Liver (tissue), 8 donors: ENCODE measurements at regions not wholly inside any gene's neighbourhood (a gene's known extent, or its start where the extent isn't known, plus 50 kb on each side); places are given as distances from the start of the nearest gene placed in this dataset.

Experiments used
- DNase-seq: peaks from one replicate; pipeline ENCODE4 v3.0.0-alpha.2; 2017; ENCODE audit warnings: low spot score
- H3K27ac ChIP-seq, 2 donors: one replicate each; pipeline ENCODE4 v1.7.0; 2013; ENCODE audit warnings: inconsistent platforms in 2 of 2, low read length in 2 of 2, control low read depth in 1 of 2, low read depth in 1 of 2, mild to moderate bottlenecking in 1 of 2
- H3K27me3 ChIP-seq, 4 donors: one replicate each; pipeline versions ENCODE4 v1.6.1 to v1.7.0; 2013; ENCODE audit warnings: low read length in 3 of 4, inconsistent platforms in 1 of 4, mild to moderate bottlenecking in 1 of 4, moderate library complexity in 1 of 4; ENCODE audit not compliant: control insufficient read depth in 4 of 4, insufficient read depth in 4 of 4
- H3K36me3 ChIP-seq, 4 donors: one replicate each; pipeline versions ENCODE4 v1.6.1 to v1.7.0; 2013; ENCODE audit warnings: low read length in 3 of 4, mild to moderate bottlenecking in 3 of 4, low read depth in 1 of 4, moderate library complexity in 1 of 4; ENCODE audit not compliant: control insufficient read depth in 4 of 4, insufficient read depth in 3 of 4
- H3K4me1 ChIP-seq, 4 donors: one replicate each; pipeline versions ENCODE4 v1.6.1 to v1.7.0; 2013; ENCODE audit warnings: low read length in 3 of 4, mild to moderate bottlenecking in 3 of 4, moderate library complexity in 1 of 4; ENCODE audit not compliant: control insufficient read depth in 4 of 4, insufficient read depth in 4 of 4
- H3K4me3 ChIP-seq, 3 donors: one replicate each; pipeline versions ENCODE4 v1.6.1 to v1.7.0; 2013; ENCODE audit warnings: low read length in 3 of 3, control low read depth in 1 of 3, low read depth in 1 of 3, mild to moderate bottlenecking in 1 of 3
- H3K9ac ChIP-seq, 2 donors: one replicate each; pipeline ENCODE4 v1.7.0; 2013; ENCODE audit warnings: low read length in 2 of 2, mild to moderate bottlenecking in 2 of 2, moderate library complexity in 2 of 2, control low read depth in 1 of 2, low read depth in 1 of 2
- H3K9me3 ChIP-seq, 4 donors: one replicate each; pipeline versions ENCODE4 v1.6.1 to v1.7.0; 2013; ENCODE audit warnings: low read length in 3 of 4; ENCODE audit not compliant: control insufficient read depth in 4 of 4
- EGR1 ChIP-seq, 2 donors: IDR thresholded peaks; 2 replicates each; pipeline ENCODE4 v1.6.1; 2016 to 2018; ENCODE audit warnings: antibody characterized with exemption in 2 of 2, low read depth in 2 of 2
- FOXA1 ChIP-seq: IDR thresholded peaks from 2 replicates; pipeline ENCODE4 v1.6.1; 2016; ENCODE audit warnings: antibody characterized with exemption
- FOXA2 ChIP-seq: IDR thresholded peaks from 2 replicates; pipeline ENCODE4 v1.6.1; 2016; ENCODE audit warnings: antibody characterized with exemption
- GABPA ChIP-seq, 2 donors: IDR thresholded peaks in 1 of 2; conservative IDR thresholded peaks in 1 of 2; 2 replicates each; pipeline ENCODE4 v1.6.1; 2016; ENCODE audit warnings: antibody characterized with exemption in 2 of 2, mild to moderate bottlenecking in 1 of 2, moderate library complexity in 1 of 2
- HNF4G ChIP-seq: IDR thresholded peaks from 2 replicates; pipeline ENCODE4 v1.6.1; 2016; ENCODE audit warnings: antibody characterized with exemption
- NR2F2 ChIP-seq: IDR thresholded peaks from 2 replicates; pipeline ENCODE4 v1.6.1; 2016; ENCODE audit warnings: antibody characterized with exemption
- RAD21 ChIP-seq, 2 donors: IDR thresholded peaks; 2 replicates each; pipeline ENCODE4 v1.6.1; 2016; ENCODE audit warnings: antibody characterized with exemption in 2 of 2, mild to moderate bottlenecking in 2 of 2
- RXRA ChIP-seq, 2 donors: IDR thresholded peaks; 2 replicates each; pipeline ENCODE4 v1.6.1; 2017 to 2018; ENCODE audit warnings: antibody characterized with exemption in 2 of 2, mild to moderate bottlenecking in 1 of 2
- SP1 ChIP-seq: IDR thresholded peaks from 2 replicates; pipeline ENCODE4 v1.6.1; 2018; ENCODE audit warnings: antibody characterized with exemption, mild to moderate bottlenecking
- TAF1 ChIP-seq: conservative IDR thresholded peaks from 2 replicates; pipeline ENCODE4 v1.6.1; 2016; ENCODE audit warnings: antibody characterized with exemption, mild to moderate bottlenecking
- YY1 ChIP-seq: IDR thresholded peaks from 2 replicates; pipeline ENCODE4 v1.6.1; 2016; ENCODE audit warnings: antibody characterized with exemption, mild to moderate bottlenecking
- WGBS: extraction: QIAGEN DNeasy Blood & Tissue Kit; methylation state at CpG from one replicate; pipeline ENCODE4 v1.1.7; 2013; 5-methylcytosine and 5-hydroxymethylcytosine counted together
- TF ChIP-seq, protein P1 (sequence below): fragments of 150-350 bp; IDR thresholded peaks from 2 replicates; pipeline ENCODE4 v1.5.1; 2017; ENCODE audit warnings: improper control_type of control experiment, low read depth, low read length; ENCODE audit not compliant: missing input control
- TF ChIP-seq, protein P2 (sequence below): IDR thresholded peaks from 2 replicates; pipeline ENCODE4 v1.6.1; 2016; ENCODE audit warnings: antibody characterized with exemption, mild to moderate bottlenecking
- TF ChIP-seq, protein P3 (sequence below): IDR thresholded peaks from 2 replicates; pipeline ENCODE4 v1.6.1; 2016; ENCODE audit warnings: antibody characterized with exemption
- TF ChIP-seq, protein P4 (sequence below): IDR thresholded peaks from 2 replicates; pipeline ENCODE4 v1.6.1; 2016; ENCODE audit warnings: antibody characterized with exemption
- TF ChIP-seq, protein P5 (sequence below): IDR thresholded peaks from 2 replicates; pipeline ENCODE4 v1.6.1; 2016; ENCODE audit warnings: antibody characterized with exemption
- donor health status: healthy.
- donor health status: healthy.
- donor health status: healthy.
- donor health status: healthy.
- donor health status: healthy.

DNA sequence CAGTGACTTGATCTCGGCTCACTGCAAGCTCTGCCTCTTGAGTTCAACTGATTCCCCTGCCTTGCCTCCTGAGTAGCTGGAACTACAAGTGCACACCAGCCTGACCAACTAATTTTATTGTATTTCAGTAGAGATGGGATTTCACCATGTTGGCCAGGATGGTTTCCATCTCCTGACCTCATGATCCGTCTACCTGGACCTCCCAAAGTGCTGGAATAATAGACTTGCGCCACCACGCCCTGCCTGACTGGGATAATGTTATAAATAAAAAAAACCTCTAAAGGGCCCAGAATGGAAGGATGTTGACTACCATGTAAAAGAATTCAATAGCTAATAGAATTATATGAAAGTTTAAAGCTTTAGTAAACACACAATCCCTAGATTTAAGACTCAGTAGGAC, 91.9 kb downstream of the TSPY10 start:
- Histone ChIP-seq H3K36me3 (no peaks in the 10 kb centered on the region), H3K27me3 (no peaks in the 10 kb centered on the region), H3K9ac (no peak overlapping the region), H3K27ac (no peak overlapping the region), H3K4me3 (no peak overlapping the region), H3K9me3 (no peaks in the 10 kb centered on the region), H3K4me1 (no peaks in the 10 kb centered on the region)
- no peak for DNase-seq
- no peak for TF ChIP-seq SP1
- no peak for TF ChIP-seq YY1
- no peak for TF ChIP-seq RAD21 (IDR thresholded peaks at IDR 0.05)
- TF ChIP-seq, protein P1, sequence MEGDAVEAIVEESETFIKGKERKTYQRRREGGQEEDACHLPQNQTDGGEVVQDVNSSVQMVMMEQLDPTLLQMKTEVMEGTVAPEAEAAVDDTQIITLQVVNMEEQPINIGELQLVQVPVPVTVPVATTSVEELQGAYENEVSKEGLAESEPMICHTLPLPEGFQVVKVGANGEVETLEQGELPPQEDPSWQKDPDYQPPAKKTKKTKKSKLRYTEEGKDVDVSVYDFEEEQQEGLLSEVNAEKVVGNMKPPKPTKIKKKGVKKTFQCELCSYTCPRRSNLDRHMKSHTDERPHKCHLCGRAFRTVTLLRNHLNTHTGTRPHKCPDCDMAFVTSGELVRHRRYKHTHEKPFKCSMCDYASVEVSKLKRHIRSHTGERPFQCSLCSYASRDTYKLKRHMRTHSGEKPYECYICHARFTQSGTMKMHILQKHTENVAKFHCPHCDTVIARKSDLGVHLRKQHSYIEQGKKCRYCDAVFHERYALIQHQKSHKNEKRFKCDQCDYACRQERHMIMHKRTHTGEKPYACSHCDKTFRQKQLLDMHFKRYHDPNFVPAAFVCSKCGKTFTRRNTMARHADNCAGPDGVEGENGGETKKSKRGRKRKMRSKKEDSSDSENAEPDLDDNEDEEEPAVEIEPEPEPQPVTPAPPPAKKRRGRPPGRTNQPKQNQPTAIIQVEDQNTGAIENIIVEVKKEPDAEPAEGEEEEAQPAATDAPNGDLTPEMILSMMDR = no peak
- TF ChIP-seq GABPA (IDR thresholded peaks at IDR 0.05 in 1 of 2, conservative IDR thresholded peaks at IDR 0.05 in 1 of 2) = no peak
- no peak for TF ChIP-seq HNF4G
- TF ChIP-seq, protein P2, sequence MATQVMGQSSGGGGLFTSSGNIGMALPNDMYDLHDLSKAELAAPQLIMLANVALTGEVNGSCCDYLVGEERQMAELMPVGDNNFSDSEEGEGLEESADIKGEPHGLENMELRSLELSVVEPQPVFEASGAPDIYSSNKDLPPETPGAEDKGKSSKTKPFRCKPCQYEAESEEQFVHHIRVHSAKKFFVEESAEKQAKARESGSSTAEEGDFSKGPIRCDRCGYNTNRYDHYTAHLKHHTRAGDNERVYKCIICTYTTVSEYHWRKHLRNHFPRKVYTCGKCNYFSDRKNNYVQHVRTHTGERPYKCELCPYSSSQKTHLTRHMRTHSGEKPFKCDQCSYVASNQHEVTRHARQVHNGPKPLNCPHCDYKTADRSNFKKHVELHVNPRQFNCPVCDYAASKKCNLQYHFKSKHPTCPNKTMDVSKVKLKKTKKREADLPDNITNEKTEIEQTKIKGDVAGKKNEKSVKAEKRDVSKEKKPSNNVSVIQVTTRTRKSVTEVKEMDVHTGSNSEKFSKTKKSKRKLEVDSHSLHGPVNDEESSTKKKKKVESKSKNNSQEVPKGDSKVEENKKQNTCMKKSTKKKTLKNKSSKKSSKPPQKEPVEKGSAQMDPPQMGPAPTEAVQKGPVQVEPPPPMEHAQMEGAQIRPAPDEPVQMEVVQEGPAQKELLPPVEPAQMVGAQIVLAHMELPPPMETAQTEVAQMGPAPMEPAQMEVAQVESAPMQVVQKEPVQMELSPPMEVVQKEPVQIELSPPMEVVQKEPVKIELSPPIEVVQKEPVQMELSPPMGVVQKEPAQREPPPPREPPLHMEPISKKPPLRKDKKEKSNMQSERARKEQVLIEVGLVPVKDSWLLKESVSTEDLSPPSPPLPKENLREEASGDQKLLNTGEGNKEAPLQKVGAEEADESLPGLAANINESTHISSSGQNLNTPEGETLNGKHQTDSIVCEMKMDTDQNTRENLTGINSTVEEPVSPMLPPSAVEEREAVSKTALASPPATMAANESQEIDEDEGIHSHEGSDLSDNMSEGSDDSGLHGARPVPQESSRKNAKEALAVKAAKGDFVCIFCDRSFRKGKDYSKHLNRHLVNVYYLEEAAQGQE = no peak
- TF ChIP-seq TAF1 = no peak
- TF ChIP-seq FOXA1 = no peak
- TF ChIP-seq, protein P3, sequence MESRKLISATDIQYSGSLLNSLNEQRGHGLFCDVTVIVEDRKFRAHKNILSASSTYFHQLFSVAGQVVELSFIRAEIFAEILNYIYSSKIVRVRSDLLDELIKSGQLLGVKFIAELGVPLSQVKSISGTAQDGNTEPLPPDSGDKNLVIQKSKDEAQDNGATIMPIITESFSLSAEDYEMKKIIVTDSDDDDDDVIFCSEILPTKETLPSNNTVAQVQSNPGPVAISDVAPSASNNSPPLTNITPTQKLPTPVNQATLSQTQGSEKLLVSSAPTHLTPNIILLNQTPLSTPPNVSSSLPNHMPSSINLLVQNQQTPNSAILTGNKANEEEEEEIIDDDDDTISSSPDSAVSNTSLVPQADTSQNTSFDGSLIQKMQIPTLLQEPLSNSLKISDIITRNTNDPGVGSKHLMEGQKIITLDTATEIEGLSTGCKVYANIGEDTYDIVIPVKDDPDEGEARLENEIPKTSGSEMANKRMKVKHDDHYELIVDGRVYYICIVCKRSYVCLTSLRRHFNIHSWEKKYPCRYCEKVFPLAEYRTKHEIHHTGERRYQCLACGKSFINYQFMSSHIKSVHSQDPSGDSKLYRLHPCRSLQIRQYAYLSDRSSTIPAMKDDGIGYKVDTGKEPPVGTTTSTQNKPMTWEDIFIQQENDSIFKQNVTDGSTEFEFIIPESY = no peak
- TF ChIP-seq EGR1 (IDR thresholded peaks at IDR 0.05; ENCODE audit: low read depth in 2 of 2) = no peak
- WGBS = 80% methylated on average over 4 of the region's 4 CpGs

DNA sequence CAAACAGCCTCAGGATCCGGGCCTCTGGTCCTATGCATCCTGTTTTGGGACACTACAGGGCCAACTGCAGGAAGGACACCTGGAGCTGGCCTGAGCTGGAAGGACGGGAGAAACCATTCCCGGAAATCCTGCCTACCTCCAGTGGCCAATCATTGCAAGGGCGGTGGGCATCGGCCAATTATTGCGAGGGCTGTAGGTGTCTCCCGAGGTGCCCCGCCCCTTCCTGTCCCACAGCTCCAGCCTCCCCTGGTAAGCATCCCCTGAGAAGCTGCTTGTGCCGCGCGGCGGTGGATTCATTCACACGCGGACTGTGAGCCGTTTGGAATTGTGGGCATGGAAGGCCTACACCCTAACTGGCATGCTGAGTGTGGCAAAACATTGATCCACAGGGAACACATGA, 95.5 kb downstream of the TSPY10 start:
- 86% methylated on average over 15 of the region's 15 CpGs for WGBS
- Histone ChIP-seq H3K4me1 (no peaks in the 10 kb centered on the region), H3K9ac (no peak overlapping the region), H3K27me3 (no peaks in the 10 kb centered on the region), H3K4me3 (no peak overlapping the region), H3K27ac (no peak overlapping the region), H3K36me3 (no peaks in the 10 kb centered on the region), H3K9me3 (no peaks in the 10 kb centered on the region)
- no peak for DNase-seq
- TF ChIP-seq RXRA (IDR thresholded peaks at IDR 0.05) (no peak), YY1 (no peak), FOXA2 (no peak), NR2F2 (no peak), HNF4G (no peak), FOXA1 (no peak), EGR1 (IDR thresholded peaks at IDR 0.05; ENCODE audit: low read depth in 2 of 2) (no peak), TAF1 (no peak), SP1 (no peak), GABPA (IDR thresholded peaks at IDR 0.05 in 1 of 2, conservative IDR thresholded peaks at IDR 0.05 in 1 of 2) (no peak)
- TF ChIP-seq, protein P4, sequence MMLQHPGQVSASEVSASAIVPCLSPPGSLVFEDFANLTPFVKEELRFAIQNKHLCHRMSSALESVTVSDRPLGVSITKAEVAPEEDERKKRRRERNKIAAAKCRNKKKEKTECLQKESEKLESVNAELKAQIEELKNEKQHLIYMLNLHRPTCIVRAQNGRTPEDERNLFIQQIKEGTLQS = no peak
- TF ChIP-seq, protein P1 = no peak
- TF ChIP-seq, protein P5, sequence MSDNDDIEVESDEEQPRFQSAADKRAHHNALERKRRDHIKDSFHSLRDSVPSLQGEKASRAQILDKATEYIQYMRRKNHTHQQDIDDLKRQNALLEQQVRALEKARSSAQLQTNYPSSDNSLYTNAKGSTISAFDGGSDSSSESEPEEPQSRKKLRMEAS = no peak
- TF ChIP-seq, protein P2 = no peak
